Spleen (tissue), 7 donors: ENCODE measurements at regions not wholly inside any gene's neighbourhood (a gene's known extent, or its start where the extent isn't known, plus 50 kb on each side); places are given as distances from the start of the nearest gene placed in this dataset.

ENCODE experiments used
- CTCF ChIP-seq, 11 experiments: fragments of 200-600 bp in 7 of 11; fragments of 450-650 bp in 4 of 11; sonication (generic) in 4 of 11; IDR thresholded peaks in 8 of 11; conservative IDR thresholded peaks in 3 of 11; 1 replicate in 7 of 11; 2 replicates in 4 of 11; pipeline versions ENCODE4 v1.4.0 to v1.8.0; 2016 to 2021; ENCODE audit warnings: antibody characterized with exemption in 11 of 11, inconsistent platforms in 4 of 11, mild to moderate bottlenecking in 1 of 11
- POLR2A ChIP-seq, 3 donors: fragments of 450-650 bp; IDR thresholded peaks; one replicate each; pipeline ENCODE4 v1.5.1; 2017; ENCODE audit warnings: antibody characterized with exemption in 3 of 3, mild to moderate bottlenecking in 1 of 3
- POLR2AphosphoS5 ChIP-seq, 3 donors: sonication (generic); formaldehyde crosslinking; IDR thresholded peaks; one replicate each; pipeline ENCODE4 v1.5.1; 2017; ENCODE audit warnings: antibody characterized with exemption in 3 of 3
- donor health status: DM: no; HTN: no; CAD: no; lungs with moderate emphysema.
- donor health status: DM: no; HTN: no; CAD: no.
- donor health status: DM: no; HTN: no; CAD: no.

- no peak for TF ChIP-seq POLR2A (IDR thresholded peaks at IDR 0.05)
- TF ChIP-seq CTCF (IDR thresholded peaks at IDR 0.05 in 8 of 11, conservative IDR thresholded peaks at IDR 0.05 in 3 of 11): no peak
- TF ChIP-seq POLR2AphosphoS5 (IDR thresholded peaks at IDR 0.05): no peak
These were observed 236.9 kb upstream of the DDHD1 start for GRCh38 chr14:53390008-53390407.
